ENCODE measurements at regions not wholly inside any gene's neighbourhood (a gene's known extent, or its start where the extent isn't known, plus 50 kb on each side); places are given as distances from the start of the nearest gene placed in this dataset.

- no peak overlapping the region for H3K4me2 ChIP-seq (ENCODE audit: low read length)
- no peak overlapping the region for H3K27ac ChIP-seq (ENCODE audit: low read length)
- no peaks in the 10 kb centered on the region for H3K79me2 ChIP-seq (ENCODE audit: low read length)
- H3K36me3 ChIP-seq (replicated peaks; ENCODE audit: low read depth, low read length): no peaks in the 10 kb centered on the region
- H3K4me3 ChIP-seq (ENCODE audit: low read length): no peak overlapping the region
- no peak overlapping the region for H3K9ac ChIP-seq (ENCODE audit: low read length)
- no peaks in the 10 kb centered on the region for H3K9me3 ChIP-seq (ENCODE audit: insufficient read depth, low read length)
- no peaks in the 10 kb centered on the region for H3K27me3 ChIP-seq (ENCODE audit: low read depth, low read length)
- TF ChIP-seq CTCF (IDR thresholded peaks at IDR 0.05; ENCODE audit: low read depth, low read length) (no peak), EZH2phosphoT487 (IDR thresholded peaks at IDR 0.05; ENCODE audit: low read depth) (no peak)
- no peak overlapping the region for H2AFZ ChIP-seq (ENCODE audit: low read depth, low read length)
- H4K20me1 ChIP-seq (ENCODE audit: insufficient read depth, low read length): no peaks in the 10 kb centered on the region
- no peaks in the 10 kb centered on the region for H3K4me1 ChIP-seq (ENCODE audit: low read length)
Measured at GRCh38 chr7:68434857-68435256, 1163.4 kb upstream of the AUTS2 start.

GRCh38 chr7:68438016-68438415, 1160.3 kb upstream of the AUTS2 start:
- Histone ChIP-seq H3K36me3 (replicated peaks; ENCODE audit: low read depth, low read length) (no peaks in the 10 kb centered on the region), H3K79me2 (ENCODE audit: low read length) (no peaks in the 10 kb centered on the region), H3K4me2 (ENCODE audit: low read length) (no peak overlapping the region), H3K9ac (ENCODE audit: low read length) (no peak overlapping the region), H3K4me3 (ENCODE audit: low read length) (no peak overlapping the region), H3K4me1 (ENCODE audit: low read length) (no peaks in the 10 kb centered on the region), H4K20me1 (ENCODE audit: insufficient read depth, low read length) (no peaks in the 10 kb centered on the region), H2AFZ (ENCODE audit: low read depth, low read length) (no peak overlapping the region), H3K27ac (ENCODE audit: low read length) (no peak overlapping the region), H3K27me3 (ENCODE audit: low read depth, low read length) (no peaks in the 10 kb centered on the region), H3K9me3 (ENCODE audit: insufficient read depth, low read length) (no peaks in the 10 kb centered on the region)
- no peak for TF ChIP-seq CTCF (IDR thresholded peaks at IDR 0.05; ENCODE audit: low read depth, low read length)
- TF ChIP-seq EZH2phosphoT487 (IDR thresholded peaks at IDR 0.05; ENCODE audit: low read depth): no peak

GRCh38 chr7:68438811-68439210, 1159.5 kb upstream of the AUTS2 start:
- no peaks in the 10 kb centered on the region for H3K4me1 ChIP-seq (ENCODE audit: low read length)
- H3K9me3 ChIP-seq (ENCODE audit: insufficient read depth, low read length): no peaks in the 10 kb centered on the region
- H3K27ac ChIP-seq (ENCODE audit: low read length): no peak overlapping the region
- H3K79me2 ChIP-seq (ENCODE audit: low read length): no peaks in the 10 kb centered on the region
- no peak overlapping the region for H2AFZ ChIP-seq (ENCODE audit: low read depth, low read length)
- no peak overlapping the region for H3K4me3 ChIP-seq (ENCODE audit: low read length)
- no peak for TF ChIP-seq CTCF (IDR thresholded peaks at IDR 0.05; ENCODE audit: low read depth, low read length)
- TF ChIP-seq EZH2phosphoT487 (IDR thresholded peaks at IDR 0.05; ENCODE audit: low read depth): no peak
- no peaks in the 10 kb centered on the region for H3K27me3 ChIP-seq (ENCODE audit: low read depth, low read length)
- H4K20me1 ChIP-seq (ENCODE audit: insufficient read depth, low read length): no peaks in the 10 kb centered on the region
- H3K9ac ChIP-seq (ENCODE audit: low read length): no peak overlapping the region
- H3K4me2 ChIP-seq (ENCODE audit: low read length): no peak overlapping the region
- H3K36me3 ChIP-seq (replicated peaks; ENCODE audit: low read depth, low read length): no peaks in the 10 kb centered on the region

GRCh38 chr7:68439897-68440296, 1158.4 kb upstream of the AUTS2 start:
- Histone ChIP-seq H4K20me1 (ENCODE audit: insufficient read depth, low read length) (no peaks in the 10 kb centered on the region), H3K9ac (ENCODE audit: low read length) (no peak overlapping the region), H3K27me3 (ENCODE audit: low read depth, low read length) (no peaks in the 10 kb centered on the region), H3K4me1 (ENCODE audit: low read length) (no peaks in the 10 kb centered on the region), H3K79me2 (ENCODE audit: low read length) (no peaks in the 10 kb centered on the region), H3K4me2 (ENCODE audit: low read length) (no peak overlapping the region), H3K9me3 (ENCODE audit: insufficient read depth, low read length) (no peaks in the 10 kb centered on the region), H3K4me3 (ENCODE audit: low read length) (no peak overlapping the region), H2AFZ (ENCODE audit: low read depth, low read length) (no peak overlapping the region), H3K36me3 (replicated peaks; ENCODE audit: low read depth, low read length) (no peaks in the 10 kb centered on the region), H3K27ac (ENCODE audit: low read length) (no peak overlapping the region)
- TF ChIP-seq CTCF (IDR thresholded peaks at IDR 0.05; ENCODE audit: low read depth, low read length) (no peak), EZH2phosphoT487 (IDR thresholded peaks at IDR 0.05; ENCODE audit: low read depth) (no peak)

Data from OCI-LY3 (cell line).